SK-N-SH treated with all-trans-retinoic acid at 6 μM for 48 hours (cell line): ENCODE measurements at regions not wholly inside any gene's neighbourhood (a gene's known extent, or its start where the extent isn't known, plus 50 kb on each side); places are given as distances from the start of the nearest gene placed in this dataset.

ENCODE experiments used
- PATZ1 ChIP-seq: fragments of 250-450 bp; sonication (Bioruptor Pico); IDR thresholded peaks from 2 replicates; pipeline ENCODE4 v1.8.0; 2020; ENCODE audit warnings: mild to moderate bottlenecking, moderate library complexity, borderline replicate concordance
- ZFP30 ChIP-seq: fragments of 450-650 bp; formaldehyde crosslinking; IDR thresholded peaks from 2 replicates; pipeline ENCODE4 v1.5.0; 2022; ENCODE audit warnings: mild to moderate bottlenecking, moderate library complexity

GRCh38 chr12:46578190-46578982 is 205.8 kb upstream of the SLC38A2 start:
- no peak for TF ChIP-seq PATZ1 (CRISPR knock-in tag)
- no peak for TF ChIP-seq ZFP30 (CRISPR knock-in tag)
